Panc1 (cell line): ENCODE measurements at regions not wholly inside any gene's neighbourhood (a gene's known extent, or its start where the extent isn't known, plus 50 kb on each side); places are given as distances from the start of the nearest gene placed in this dataset.

Source experiments
- POLR2AphosphoS5 ChIP-seq: IDR thresholded peaks from 2 replicates; pipeline ENCODE4 v1.6.1; 2012; ENCODE audit warnings: mild to moderate bottlenecking, low read depth, low read length, moderate library complexity
- TF ChIP-seq, protein P1 (sequence below): fragments of 450-650 bp; IDR thresholded peaks from 2 replicates; pipeline ENCODE4 v1.5.1; 2017; ENCODE audit warnings: mild to moderate bottlenecking
- TF ChIP-seq, protein P2 (sequence below), 2 experiments: IDR thresholded peaks; 2 replicates each; pipeline ENCODE4 v1.6.1; 2011 to 2012; ENCODE audit warnings: low read depth in 2 of 2, control low read depth in 1 of 2, low read length in 1 of 2, mild to moderate bottlenecking in 1 of 2, moderate library complexity in 1 of 2; ENCODE audit not compliant: insufficient read depth in 1 of 2

DNA sequence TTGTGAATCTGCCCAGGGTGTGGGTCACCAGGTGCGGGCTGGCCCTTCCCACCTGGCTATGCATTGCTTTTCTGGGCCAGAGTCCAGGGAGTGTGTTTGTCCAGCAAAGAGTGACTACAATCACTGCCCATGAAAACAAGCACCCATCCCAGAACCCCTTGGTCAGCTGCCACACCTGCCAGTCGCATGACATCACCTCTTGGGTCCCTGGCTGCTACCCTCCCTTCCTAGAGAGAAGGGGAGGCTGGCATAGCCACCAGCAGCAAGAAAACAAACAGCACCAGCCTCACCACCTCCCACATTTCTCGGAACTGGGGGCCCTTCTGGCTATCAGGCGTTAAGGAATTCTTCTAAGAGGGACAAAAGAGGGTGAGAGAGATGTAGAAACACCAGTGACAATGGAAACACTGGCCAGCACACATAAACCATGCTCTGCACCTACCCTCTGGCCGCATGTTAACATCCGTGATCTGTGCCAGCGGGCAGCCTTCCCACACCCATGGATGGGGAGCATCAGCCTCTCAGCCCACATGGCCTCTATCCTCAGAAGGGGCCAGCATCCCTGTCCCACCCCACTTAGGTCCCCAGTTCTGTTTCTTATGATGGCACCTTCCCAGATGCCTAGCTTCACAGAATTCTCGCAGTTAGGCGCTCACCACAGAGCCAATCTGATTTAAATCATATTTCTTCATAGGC, 109.7 kb upstream of the GLI2 start:
- TF ChIP-seq, protein P1, sequence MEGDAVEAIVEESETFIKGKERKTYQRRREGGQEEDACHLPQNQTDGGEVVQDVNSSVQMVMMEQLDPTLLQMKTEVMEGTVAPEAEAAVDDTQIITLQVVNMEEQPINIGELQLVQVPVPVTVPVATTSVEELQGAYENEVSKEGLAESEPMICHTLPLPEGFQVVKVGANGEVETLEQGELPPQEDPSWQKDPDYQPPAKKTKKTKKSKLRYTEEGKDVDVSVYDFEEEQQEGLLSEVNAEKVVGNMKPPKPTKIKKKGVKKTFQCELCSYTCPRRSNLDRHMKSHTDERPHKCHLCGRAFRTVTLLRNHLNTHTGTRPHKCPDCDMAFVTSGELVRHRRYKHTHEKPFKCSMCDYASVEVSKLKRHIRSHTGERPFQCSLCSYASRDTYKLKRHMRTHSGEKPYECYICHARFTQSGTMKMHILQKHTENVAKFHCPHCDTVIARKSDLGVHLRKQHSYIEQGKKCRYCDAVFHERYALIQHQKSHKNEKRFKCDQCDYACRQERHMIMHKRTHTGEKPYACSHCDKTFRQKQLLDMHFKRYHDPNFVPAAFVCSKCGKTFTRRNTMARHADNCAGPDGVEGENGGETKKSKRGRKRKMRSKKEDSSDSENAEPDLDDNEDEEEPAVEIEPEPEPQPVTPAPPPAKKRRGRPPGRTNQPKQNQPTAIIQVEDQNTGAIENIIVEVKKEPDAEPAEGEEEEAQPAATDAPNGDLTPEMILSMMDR: no peak
- no peak for TF ChIP-seq POLR2AphosphoS5
- TF ChIP-seq, protein P2, sequence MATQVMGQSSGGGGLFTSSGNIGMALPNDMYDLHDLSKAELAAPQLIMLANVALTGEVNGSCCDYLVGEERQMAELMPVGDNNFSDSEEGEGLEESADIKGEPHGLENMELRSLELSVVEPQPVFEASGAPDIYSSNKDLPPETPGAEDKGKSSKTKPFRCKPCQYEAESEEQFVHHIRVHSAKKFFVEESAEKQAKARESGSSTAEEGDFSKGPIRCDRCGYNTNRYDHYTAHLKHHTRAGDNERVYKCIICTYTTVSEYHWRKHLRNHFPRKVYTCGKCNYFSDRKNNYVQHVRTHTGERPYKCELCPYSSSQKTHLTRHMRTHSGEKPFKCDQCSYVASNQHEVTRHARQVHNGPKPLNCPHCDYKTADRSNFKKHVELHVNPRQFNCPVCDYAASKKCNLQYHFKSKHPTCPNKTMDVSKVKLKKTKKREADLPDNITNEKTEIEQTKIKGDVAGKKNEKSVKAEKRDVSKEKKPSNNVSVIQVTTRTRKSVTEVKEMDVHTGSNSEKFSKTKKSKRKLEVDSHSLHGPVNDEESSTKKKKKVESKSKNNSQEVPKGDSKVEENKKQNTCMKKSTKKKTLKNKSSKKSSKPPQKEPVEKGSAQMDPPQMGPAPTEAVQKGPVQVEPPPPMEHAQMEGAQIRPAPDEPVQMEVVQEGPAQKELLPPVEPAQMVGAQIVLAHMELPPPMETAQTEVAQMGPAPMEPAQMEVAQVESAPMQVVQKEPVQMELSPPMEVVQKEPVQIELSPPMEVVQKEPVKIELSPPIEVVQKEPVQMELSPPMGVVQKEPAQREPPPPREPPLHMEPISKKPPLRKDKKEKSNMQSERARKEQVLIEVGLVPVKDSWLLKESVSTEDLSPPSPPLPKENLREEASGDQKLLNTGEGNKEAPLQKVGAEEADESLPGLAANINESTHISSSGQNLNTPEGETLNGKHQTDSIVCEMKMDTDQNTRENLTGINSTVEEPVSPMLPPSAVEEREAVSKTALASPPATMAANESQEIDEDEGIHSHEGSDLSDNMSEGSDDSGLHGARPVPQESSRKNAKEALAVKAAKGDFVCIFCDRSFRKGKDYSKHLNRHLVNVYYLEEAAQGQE (IDR thresholded peaks at IDR 0.05; ENCODE audit: insufficient read depth in 1 of 2, low read depth in 2 of 2, low read length in 1 of 2): no peak
